Stimulated activated effector memory CD8-positive, alpha-beta T cell treated with anti-CD3 and anti-CD28 coated beads, Interleukin-12 subunit alpha, Interleukin-12 subunit beta, amount 100 ng/mL, for 72 hours (primary cell): ENCODE measurements at regions not wholly inside any gene's neighbourhood (a gene's known extent, or its start where the extent isn't known, plus 50 kb on each side); places are given as distances from the start of the nearest gene placed in this dataset.

Experiments used
- ATAC-seq: fragments of 150-1000 bp; cut with Tn5 transposase; 2 replicates; pipeline ENCODE4 v1.10.0; 2021
- DNase-seq, 2 donors: peaks; one replicate each; pipeline ENCODE4 v3.0.0; 2021 to 2022; ENCODE audit warnings: low spot score in 2 of 2
- H3K27ac Mint-ChIP-seq: one replicate; pipeline ENCODE4 v1.8.0; 2022; ENCODE audit warnings: mild to moderate bottlenecking, mixed read lengths
- H3K36me3 Mint-ChIP-seq: one replicate; pipeline ENCODE4 v1.8.0; 2022; ENCODE audit warnings: mild to moderate bottlenecking, mixed read lengths
- H3K4me1 Mint-ChIP-seq: one replicate; pipeline ENCODE4 v1.8.0; 2022; ENCODE audit warnings: mixed read lengths
- H3K4me3 Mint-ChIP-seq: one replicate; pipeline ENCODE4 v1.8.0; 2022; ENCODE audit warnings: mild to moderate bottlenecking, mixed read lengths
- H3K9me3 Mint-ChIP-seq: one replicate; pipeline ENCODE4 v1.8.0; 2022; ENCODE audit warnings: mixed read lengths

DNA sequence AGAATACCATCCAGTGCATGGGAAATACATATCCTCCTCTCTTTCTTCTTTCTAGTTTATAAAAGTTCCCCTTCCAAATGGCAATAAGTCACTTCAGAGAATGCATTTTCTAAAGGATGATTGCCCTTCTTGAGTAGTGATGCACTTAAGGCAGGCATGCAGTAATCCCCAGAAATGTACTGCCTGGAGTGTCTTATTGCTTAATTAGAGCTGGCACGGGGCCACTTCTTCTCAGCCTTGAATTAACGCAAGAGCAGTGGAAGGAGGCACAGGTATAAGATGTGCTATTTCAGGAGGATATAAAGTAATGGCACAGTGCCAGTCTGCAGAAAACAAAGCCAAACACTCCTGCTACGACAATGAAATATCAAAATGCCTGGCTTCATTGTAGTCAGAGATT, 371.4 kb upstream of the FAM241A start:
- DNase-seq = no peak

DNA sequence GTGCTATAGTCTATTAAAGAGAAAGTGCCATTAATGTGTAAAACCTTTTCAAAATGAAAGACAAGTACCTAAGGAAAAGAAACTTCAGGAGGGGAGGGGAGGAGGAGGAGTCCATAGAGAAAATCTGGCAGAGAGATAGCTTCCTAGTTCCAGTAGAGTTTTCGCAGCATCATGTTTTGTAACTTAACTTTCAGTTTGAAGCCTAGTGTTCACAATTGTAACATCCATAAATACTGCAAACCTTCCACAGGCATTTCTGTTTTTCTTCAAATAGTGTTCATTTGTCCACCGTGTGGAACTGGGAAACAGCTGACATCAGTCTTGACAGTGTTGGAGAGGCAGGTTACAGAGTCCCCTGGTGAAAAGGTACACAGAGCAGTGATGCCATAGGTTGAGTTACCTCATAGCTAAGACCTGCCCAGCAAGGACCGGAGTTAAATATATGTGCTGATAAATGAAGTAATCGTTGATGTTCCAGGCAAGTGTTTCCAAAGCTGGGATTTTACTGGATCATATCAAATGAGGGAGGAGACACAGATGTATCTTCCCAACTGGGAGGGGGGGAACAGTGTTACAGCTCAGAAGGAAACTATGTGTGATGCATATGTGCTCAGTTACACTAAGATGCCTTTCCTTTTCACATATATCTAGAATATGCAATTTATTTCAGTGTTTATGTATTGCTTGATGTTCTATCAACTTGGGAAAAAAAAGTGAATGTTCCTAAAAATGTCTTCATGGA, 369.5 kb upstream of the FAM241A start:
- H3K27ac Mint-ChIP-seq = no peak overlapping the region
- ATAC-seq (no peak), DNase-seq (no peak)
- H3K4me1 Mint-ChIP-seq = no peaks in the 10 kb centered on the region
- no peak overlapping the region for H3K4me3 Mint-ChIP-seq
- peaks cover 2% of the 10 kb centered on the region for H3K9me3 Mint-ChIP-seq
- no peaks in the 10 kb centered on the region for H3K36me3 Mint-ChIP-seq

More for the DNA sequence above, 371.4 kb upstream of the FAM241A start:
- ATAC-seq = no peak
- H3K9me3 Mint-ChIP-seq = peaks cover 2% of the 10 kb centered on the region
- no peaks in the 10 kb centered on the region for H3K36me3 Mint-ChIP-seq
- no peak overlapping the region for H3K27ac Mint-ChIP-seq
- H3K4me1 Mint-ChIP-seq = no peaks in the 10 kb centered on the region
- H3K4me3 Mint-ChIP-seq = no peak overlapping the region

DNA sequence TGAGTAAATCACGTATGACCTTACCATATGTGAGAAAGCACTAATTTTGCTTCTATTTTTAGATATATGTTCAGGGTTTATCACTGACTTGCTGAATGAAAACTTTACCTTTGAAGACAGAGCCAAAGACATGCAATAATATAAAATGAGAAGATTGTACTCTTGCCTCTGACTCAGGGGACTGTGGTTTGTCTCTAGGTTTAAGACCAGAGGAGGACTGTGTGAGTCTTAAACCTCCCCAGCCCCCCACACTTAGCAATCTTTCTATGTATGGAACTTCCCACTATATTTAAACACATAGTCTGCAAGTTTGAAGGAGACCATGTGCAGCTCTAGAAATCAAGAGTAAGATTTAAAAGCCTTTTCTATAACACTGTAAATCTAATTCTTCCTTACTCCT, 368.7 kb upstream of the FAM241A start:
- Mint-ChIP-seq H3K9me3 (peaks cover 2% of the 10 kb centered on the region), H3K27ac (no peak overlapping the region), H3K4me1 (no peaks in the 10 kb centered on the region), H3K4me3 (no peak overlapping the region), H3K36me3 (no peaks in the 10 kb centered on the region)
- DNase-seq (no peak), ATAC-seq (no peak)

DNA sequence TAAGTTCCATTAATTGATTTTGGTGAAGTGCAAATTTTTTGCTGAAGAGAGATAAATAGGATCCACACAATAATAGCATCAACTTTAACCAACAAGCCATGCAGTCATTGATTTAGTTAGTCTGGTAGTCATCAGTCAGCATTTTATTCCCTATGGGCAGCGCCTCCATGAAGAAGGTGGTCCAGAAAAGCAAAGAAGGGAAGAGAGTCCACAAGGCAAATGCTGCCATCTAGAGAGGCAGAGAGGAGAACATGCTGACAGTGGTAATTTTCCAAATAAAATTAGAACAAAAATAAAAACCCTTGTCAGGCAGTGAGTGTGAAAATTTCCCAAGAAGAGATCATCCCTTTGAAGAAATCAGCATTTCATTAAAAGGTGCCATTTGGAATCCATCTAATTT, 366.7 kb upstream of the FAM241A start:
- no peak for DNase-seq
- Mint-ChIP-seq H3K36me3 (no peaks in the 10 kb centered on the region), H3K27ac (no peak overlapping the region), H3K4me3 (no peak overlapping the region), H3K9me3 (no peaks in the 10 kb centered on the region), H3K4me1 (no peaks in the 10 kb centered on the region)
- no peak for ATAC-seq

DNA sequence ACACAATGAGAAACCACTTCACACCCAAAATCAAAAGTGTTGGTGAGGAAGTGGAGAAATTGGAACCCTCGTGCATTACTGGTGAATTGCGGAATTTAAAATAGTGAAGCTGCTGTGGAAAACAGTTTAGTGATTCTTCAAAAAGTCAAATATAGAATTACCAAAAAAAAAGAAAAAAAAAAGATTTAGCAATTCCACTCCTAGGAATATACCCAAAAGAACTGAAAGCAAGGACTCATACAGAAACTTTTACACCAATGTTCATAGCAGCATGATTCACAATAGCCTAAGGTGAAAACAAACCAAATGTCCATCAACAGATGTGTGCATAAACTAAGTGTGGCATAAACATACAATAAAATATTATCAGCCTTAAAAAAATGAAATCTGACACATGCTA, 364.3 kb upstream of the FAM241A start:
- Mint-ChIP-seq H3K9me3 (peaks cover 3% of the 10 kb centered on the region), H3K27ac (no peak overlapping the region), H3K4me1 (no peaks in the 10 kb centered on the region), H3K36me3 (no peaks in the 10 kb centered on the region), H3K4me3 (no peak overlapping the region)
- no peak for ATAC-seq
- DNase-seq = no peak

DNA sequence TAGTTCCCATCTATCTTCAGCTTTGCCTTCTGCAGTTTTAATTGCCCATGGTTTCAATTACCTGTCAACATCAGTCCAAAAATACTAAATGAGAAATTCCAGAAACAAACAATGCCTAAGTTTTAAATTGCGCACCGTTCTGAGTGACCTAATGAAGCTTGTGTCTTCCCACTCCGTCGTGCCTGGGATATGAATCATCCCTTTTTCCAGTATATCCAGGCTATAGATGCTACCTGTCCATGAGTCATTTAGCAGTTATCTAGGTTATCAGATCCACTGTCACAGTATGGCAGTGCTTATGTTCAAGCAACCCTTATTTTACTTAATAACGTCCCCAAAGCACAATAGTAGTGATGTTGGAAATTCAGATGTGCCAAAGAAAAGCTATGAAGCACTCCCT, 363.6 kb upstream of the FAM241A start:
- Mint-ChIP-seq H3K4me3 (no peak overlapping the region), H3K9me3 (peaks cover 3% of the 10 kb centered on the region), H3K27ac (no peak overlapping the region), H3K4me1 (no peaks in the 10 kb centered on the region), H3K36me3 (no peaks in the 10 kb centered on the region)
- DNase-seq (no peak), ATAC-seq (no peak)

DNA sequence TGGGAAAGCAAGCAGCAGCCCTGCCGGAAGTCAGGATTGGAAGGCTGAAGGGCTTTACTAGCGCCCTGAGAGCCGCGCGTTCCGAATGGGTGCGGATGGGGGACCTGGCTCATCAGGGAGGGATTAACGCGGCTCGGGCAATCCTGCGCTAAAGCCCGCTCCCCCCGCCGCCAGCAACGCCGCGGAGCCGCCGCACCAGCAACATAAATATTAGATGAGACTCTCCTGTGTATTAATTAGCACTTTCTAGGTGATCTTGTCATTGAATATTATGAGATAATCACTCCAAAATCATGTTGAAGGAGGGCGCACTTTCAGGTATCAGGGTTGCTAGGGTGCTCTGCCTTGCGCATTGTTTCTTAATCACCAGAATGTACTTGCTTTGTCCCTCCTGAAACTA, 357.2 kb upstream of the FAM241A start:
- Mint-ChIP-seq H3K27ac (no peak overlapping the region), H3K4me3 (no peak overlapping the region), H3K4me1 (no peaks in the 10 kb centered on the region), H3K36me3 (no peaks in the 10 kb centered on the region), H3K9me3 (peaks cover 8% of the 10 kb centered on the region)
- DNase-seq (no peak), ATAC-seq (no peak)

DNA sequence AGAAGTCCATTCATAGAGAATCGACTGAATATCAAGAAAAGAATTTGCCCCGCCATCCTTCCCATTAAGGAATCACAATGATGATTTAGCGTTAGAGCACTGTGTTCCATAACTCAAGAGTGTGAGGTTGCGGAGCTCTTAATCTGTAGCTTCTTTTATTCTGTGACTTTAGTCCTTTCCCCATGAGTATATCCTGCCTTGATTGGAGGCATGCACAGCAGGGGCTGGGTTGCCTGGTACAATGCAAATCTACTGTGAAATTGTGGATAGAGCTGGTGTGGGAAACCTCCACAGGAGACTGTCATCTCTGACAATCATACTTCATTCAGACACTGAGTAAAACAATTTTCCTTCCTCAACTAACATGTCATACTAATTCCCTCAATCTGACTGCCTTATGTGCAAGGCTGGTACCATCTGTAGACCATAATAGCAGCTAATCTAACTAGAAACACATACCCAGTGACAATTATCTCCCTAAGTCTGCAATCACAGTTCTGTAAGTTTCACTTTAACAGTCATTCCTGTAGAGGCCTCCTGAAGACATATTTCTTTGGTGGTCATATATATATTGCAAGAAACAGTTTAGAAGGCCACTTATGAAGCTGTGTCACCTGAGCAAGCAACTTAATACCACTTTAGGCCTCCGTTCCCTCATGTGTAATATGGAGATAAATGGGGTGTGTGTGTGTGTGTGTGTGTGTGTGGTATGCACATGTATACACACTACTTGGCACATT, 355.2 kb upstream of the FAM241A start:
- H3K36me3 Mint-ChIP-seq = no peaks in the 10 kb centered on the region
- no peak for DNase-seq
- peaks cover 8% of the 10 kb centered on the region for H3K9me3 Mint-ChIP-seq
- H3K4me3 Mint-ChIP-seq = no peak overlapping the region
- H3K4me1 Mint-ChIP-seq = no peaks in the 10 kb centered on the region
- no peak overlapping the region for H3K27ac Mint-ChIP-seq
- peak; percentile 8 for ATAC-seq

DNA sequence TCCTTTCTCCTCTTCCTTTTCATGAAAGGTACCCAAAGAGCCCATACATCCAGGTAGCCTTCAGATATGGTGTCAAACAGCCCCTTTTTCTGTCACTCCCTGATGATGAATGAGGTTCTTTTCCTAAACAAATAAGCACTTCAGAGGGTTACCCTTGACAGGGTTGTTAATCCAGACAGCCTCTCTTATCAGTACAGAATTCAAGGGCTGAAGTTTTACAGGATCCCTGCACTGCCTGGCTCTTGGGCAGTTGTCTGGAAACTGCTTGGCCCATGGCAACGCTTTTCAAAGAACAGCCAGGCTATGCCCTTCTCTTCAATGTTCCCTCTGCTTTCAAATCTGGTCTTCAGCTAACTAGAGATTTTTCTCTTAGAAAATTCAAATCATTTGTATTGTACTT, 352.6 kb upstream of the FAM241A start:
- ATAC-seq (no peak), DNase-seq (no peak)
- H3K36me3 Mint-ChIP-seq = no peaks in the 10 kb centered on the region
- peaks cover 6% of the 10 kb centered on the region for H3K9me3 Mint-ChIP-seq
- H3K27ac Mint-ChIP-seq = no peak overlapping the region
- H3K4me1 Mint-ChIP-seq = no peaks in the 10 kb centered on the region
- H3K4me3 Mint-ChIP-seq = no peak overlapping the region

DNA sequence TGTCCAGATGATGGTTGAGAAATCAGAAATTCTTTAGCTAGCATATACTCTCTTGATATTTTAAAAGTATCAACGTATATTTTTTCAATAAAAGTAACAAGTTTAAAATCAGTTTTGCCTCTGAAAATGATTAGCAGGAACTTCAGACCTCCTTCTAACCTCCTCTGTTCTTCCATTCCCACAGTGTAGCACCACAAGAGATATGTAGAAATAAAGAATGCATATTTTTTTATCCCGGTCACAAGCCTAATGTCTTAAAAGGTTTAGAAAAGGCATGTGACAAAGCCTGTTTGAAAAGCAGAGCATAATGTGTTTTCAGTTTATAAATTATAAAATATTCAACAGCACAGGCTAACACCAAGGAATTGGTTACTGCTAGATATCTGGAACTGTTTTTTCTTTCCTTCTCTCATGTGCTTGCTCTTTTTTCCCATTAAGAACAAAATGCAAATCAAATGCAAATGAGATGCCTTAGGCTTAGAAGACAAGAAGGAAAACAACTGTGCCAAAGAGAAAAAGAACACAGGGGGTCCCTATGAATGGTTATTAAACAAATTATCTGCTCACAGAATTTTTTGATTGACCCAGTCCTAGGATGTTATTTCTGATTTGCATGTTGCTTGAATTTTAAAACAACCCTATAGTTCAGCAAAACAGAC, 351.7 kb upstream of the FAM241A start:
- Mint-ChIP-seq H3K27ac (no peak overlapping the region), H3K9me3 (peaks cover 6% of the 10 kb centered on the region), H3K4me1 (no peaks in the 10 kb centered on the region), H3K36me3 (no peaks in the 10 kb centered on the region), H3K4me3 (no peak overlapping the region)
- DNase-seq = no peak
- ATAC-seq = no peak

DNA sequence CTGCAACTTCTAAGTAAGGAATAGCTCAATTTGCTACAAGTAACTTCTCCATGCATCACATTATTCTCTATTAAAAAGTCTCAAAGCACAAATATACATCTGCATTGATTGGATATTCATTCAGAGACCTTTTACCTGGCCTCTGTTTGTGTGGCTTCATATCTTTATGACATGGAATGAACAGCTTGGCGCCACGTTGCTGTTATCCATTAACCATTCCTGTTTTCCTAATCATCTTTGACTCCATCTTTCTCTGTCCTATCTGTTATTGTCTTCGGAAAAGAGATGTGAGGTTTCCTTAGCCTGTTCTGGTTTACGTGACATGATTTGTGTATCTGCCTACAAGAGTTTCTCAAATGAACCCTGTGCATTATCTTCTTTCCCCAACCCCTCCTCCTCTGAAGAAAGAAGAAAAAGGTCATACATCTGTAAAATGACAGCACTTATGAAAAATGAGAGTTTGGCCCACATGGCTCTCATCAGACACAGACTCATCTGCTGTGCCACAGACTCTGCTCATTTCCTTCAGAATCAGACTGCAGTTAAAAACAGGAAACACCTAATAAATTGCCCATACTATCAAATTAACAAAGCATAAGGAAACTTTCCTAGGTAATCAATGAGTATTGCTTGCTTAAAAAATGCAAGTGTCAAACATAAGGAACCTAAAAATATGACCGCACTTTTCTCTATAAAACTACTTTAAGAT, 347.6 kb upstream of the FAM241A start:
- no peak for DNase-seq
- ATAC-seq = no peak
- Mint-ChIP-seq H3K27ac (no peak overlapping the region), H3K4me1 (no peaks in the 10 kb centered on the region), H3K36me3 (no peaks in the 10 kb centered on the region), H3K9me3 (peaks cover 3% of the 10 kb centered on the region), H3K4me3 (no peak overlapping the region)

DNA sequence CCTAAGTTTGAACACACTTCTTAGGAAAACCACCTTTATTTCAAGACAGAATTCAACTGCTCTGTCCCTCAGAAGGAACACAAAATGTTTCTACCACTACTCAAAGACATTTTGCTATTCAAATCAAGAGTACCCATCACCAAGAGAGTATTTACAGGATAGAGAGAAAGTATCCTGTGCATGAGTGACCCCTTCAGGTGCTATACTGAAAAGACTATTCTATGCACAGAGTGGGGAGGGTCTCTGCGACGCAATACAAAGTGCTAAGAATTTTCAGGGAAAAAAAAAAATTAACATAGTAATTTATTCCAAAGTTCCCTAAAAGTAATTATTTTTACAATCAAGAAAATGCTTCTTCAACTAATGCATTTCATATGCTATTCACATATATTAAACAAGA, 346.4 kb upstream of the FAM241A start:
- DNase-seq = no peak
- Mint-ChIP-seq H3K4me3 (no peak overlapping the region), H3K27ac (no peak overlapping the region), H3K4me1 (no peaks in the 10 kb centered on the region), H3K36me3 (no peaks in the 10 kb centered on the region), H3K9me3 (peaks cover 3% of the 10 kb centered on the region)
- ATAC-seq = no peak

DNA sequence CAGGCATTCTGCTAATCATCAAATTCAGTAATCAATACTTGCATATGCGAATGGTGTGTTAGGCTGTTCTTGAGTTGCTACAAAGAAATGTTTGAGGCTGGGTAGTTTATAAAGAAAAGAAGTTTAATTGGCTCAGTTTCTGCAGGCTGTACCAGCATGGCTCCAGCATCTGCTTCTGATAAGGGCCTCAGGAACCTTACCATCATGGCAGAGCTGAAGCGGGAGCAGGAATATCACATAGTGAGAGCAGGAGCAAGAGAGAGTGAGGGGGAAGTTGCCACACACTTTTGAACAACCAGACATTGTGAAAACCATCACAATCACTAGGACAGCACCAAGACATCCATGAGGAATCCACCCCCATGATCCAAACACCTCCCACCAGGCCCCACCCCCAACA, 344.7 kb upstream of the FAM241A start:
- Mint-ChIP-seq H3K36me3 (no peaks in the 10 kb centered on the region), H3K4me1 (no peaks in the 10 kb centered on the region), H3K9me3 (peaks cover 3% of the 10 kb centered on the region), H3K27ac (no peak overlapping the region), H3K4me3 (no peak overlapping the region)
- no peak for DNase-seq
- ATAC-seq = no peak

DNA sequence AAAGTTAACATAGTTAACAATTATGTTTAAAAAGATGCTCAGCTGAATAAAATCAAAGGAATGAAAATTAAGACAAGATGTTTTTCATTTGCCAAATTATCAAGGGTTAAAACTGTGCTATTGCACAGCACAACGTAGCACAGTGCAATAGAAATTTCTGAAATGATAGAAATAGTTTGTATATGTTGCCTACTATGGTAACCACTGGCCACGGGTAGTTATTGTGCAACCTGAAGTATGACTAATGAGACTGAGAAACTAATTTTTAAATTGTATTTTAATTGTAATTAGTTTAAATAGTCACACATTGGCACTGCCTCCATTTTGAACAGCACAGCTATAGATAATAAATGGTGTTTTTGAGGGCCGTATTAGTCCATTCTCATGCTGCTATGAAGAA, 343.1 kb upstream of the FAM241A start:
- DNase-seq = no peak

DNA sequence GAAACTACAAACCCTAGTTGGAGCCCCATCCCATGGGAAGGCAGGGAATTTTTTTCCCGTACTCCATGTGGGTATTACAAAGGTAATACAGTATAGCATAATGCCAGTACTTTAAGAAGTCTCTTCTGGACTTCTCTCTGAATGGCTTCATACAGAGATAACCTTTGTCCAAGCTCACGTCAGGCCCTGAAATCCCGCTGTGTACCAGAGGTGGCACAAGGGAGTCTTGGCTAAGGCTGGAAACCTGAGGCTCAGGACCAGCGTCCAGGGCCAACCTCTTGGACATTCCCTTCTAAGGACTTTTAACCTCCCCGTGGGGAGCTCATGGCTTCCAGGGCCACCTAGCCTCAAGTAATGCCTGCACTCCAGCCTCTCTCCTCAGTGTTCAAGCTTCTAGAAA, 338.9 kb upstream of the FAM241A start:
- no peak for DNase-seq

More for the DNA sequence above, 343.1 kb upstream of the FAM241A start:
- Mint-ChIP-seq H3K27ac (no peak overlapping the region), H3K4me1 (no peaks in the 10 kb centered on the region), H3K4me3 (no peak overlapping the region), H3K9me3 (peaks cover 3% of the 10 kb centered on the region), H3K36me3 (no peaks in the 10 kb centered on the region)
- no peak for ATAC-seq

More for the DNA sequence above, 338.9 kb upstream of the FAM241A start:
- no peaks in the 10 kb centered on the region for H3K36me3 Mint-ChIP-seq
- H3K27ac Mint-ChIP-seq = no peak overlapping the region
- no peak for ATAC-seq
- no peak overlapping the region for H3K4me3 Mint-ChIP-seq
- H3K4me1 Mint-ChIP-seq = no peaks in the 10 kb centered on the region
- H3K9me3 Mint-ChIP-seq = peaks cover 11% of the 10 kb centered on the region
